Effector memory CD4-positive, alpha-beta T cell (primary cell): ENCODE measurements at regions not wholly inside any gene's neighbourhood (a gene's known extent, or its start where the extent isn't known, plus 50 kb on each side); places are given as distances from the start of the nearest gene placed in this dataset.
"Not testable (repeated sequence)": the region's sequence is repeated elsewhere in the genome, so short reads cannot be mapped to it uniquely, and the experiment has no call there.

Experiments used
- DNase-seq, 3 donors: peaks; one replicate each; pipeline ENCODE4 v3.0.0-alpha.2; 2020
- H3K27ac ChIP-seq: 2 replicates; pipeline ENCODE4 v1.7.0; 2013; ENCODE audit warnings: mild to moderate bottlenecking, low read length, moderate library complexity; ENCODE audit not compliant: insufficient read depth, poor library complexity, severe bottlenecking
- H3K27me3 ChIP-seq: replicated peaks from 2 replicates; pipeline ENCODE4 v1.7.0; 2013; ENCODE audit warnings: mild to moderate bottlenecking, low read length; ENCODE audit not compliant: insufficient read depth, control insufficient read depth, poor library complexity, severe bottlenecking
- H3K36me3 ChIP-seq: 2 replicates; pipeline ENCODE4 v1.7.0; 2013; ENCODE audit warnings: mild to moderate bottlenecking, low read length, moderate library complexity; ENCODE audit not compliant: control insufficient read depth, insufficient read depth
- H3K4me1 ChIP-seq: 2 replicates; pipeline ENCODE4 v1.7.0; 2013; ENCODE audit warnings: low read length, mild to moderate bottlenecking; ENCODE audit not compliant: control insufficient read depth, insufficient read depth, poor library complexity, severe bottlenecking
- H3K4me3 ChIP-seq: 2 replicates; pipeline ENCODE4 v1.7.0; 2013; ENCODE audit warnings: low read length, low read depth, mild to moderate bottlenecking; ENCODE audit not compliant: insufficient read depth, poor library complexity, severe bottlenecking
- H3K9me3 ChIP-seq: 2 replicates; pipeline ENCODE4 v1.7.0; 2013; ENCODE audit warnings: mild to moderate bottlenecking, low read length, moderate library complexity; ENCODE audit not compliant: control insufficient read depth

DNA sequence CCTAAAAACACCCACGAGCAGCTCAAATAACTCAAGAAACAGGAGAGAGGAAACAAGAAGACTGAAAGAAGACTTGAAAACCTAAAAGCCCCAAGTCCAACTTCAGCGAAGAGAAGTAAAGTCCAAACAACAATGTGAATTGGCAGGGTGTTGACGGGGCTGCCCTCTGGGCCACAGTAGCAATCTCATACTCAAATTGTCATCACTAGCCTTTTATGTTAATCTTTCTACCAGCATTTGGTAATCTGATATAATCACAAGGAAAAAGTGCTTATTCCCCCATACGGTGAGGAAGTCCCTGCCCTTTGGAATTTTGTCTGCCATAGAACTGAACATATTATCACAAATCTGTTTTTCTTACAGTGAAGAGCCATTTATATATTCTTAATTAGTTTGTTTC lies 51.5 kb upstream of the IFNE start:
- no peak for DNase-seq
- H3K36me3 ChIP-seq: no peaks in the 10 kb centered on the region

DNA sequence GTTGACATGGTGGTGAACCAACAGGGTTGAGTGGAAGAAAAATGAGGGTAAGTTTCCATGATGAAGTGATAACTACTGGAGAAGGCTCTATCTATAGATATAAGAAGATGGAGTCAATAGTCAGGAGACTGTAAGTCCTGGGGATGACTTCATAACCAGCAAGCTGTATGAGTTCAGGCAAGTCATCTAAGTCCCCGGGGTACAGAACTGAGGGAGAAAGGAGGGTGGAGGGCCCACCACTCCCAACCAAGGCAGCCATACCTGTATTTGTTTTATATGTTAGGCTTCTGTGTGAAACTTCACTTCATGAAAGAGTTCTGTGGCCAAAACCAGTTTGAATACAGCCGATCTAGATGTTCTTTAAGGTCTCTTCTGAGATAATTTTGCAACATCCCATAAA lies 53.3 kb upstream of the IFNE start:
- Histone ChIP-seq H3K4me1 (no peaks in the 10 kb centered on the region), H3K27ac (no peak overlapping the region), H3K36me3 (no peaks in the 10 kb centered on the region), H3K4me3 (no peak overlapping the region), H3K27me3 (no peaks in the 10 kb centered on the region), H3K9me3 (no peaks in the 10 kb centered on the region)
- no peak for DNase-seq

More for the DNA sequence above, 51.5 kb upstream of the IFNE start:
- H3K27ac ChIP-seq: no peak overlapping the region
- H3K4me1 ChIP-seq: no peaks in the 10 kb centered on the region
- H3K9me3 ChIP-seq: no peaks in the 10 kb centered on the region
- H3K4me3 ChIP-seq: no peak overlapping the region
- H3K27me3 ChIP-seq: no peaks in the 10 kb centered on the region

DNA sequence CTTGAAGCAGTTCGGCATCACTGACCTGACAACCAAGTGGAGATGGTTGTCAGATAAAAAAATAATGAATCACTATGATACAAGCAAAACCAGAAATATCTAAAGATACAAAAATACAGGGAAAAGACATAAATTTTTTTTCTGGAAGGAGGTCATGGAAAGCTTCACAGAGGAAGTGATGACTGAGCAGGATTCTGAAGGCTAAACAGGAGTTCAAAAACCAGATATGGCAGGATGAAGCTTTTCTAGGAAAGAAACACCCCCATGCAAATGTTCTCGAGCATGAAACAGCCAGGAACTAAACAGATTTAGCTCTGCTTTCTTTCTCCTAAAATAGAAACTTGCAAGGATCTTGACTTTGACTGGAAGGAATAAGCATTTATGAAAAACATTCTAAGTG lies 60.7 kb upstream of the IFNE start:
- H3K27ac ChIP-seq: no peak overlapping the region
- DNase-seq: no peak
- no peaks in the 10 kb centered on the region for H3K27me3 ChIP-seq
- no peak overlapping the region for H3K4me3 ChIP-seq
- no peaks in the 10 kb centered on the region for H3K9me3 ChIP-seq
- H3K4me1 ChIP-seq: no peaks in the 10 kb centered on the region
- H3K36me3 ChIP-seq: no peaks in the 10 kb centered on the region

DNA sequence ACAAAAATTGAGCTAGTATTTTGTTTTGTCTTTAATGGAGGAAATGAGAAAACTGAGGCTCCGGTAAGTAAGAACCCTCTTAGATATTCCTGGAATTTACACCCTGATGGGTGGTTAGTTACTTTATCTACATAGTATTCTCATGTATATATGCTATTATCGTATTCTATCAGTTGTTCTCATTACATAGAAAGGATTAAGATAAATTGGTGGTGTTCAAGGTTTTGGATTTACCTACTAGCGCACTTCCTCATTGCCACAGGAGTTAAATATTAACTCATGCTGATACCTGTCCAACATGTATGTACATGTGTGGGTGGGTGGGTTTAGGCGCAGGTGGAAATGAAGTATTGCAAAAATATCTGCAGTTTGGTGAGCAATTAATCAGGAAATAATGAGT lies 61.1 kb upstream of the IFNE start:
- no peaks in the 10 kb centered on the region for H3K4me1 ChIP-seq
- H3K9me3 ChIP-seq: no peaks in the 10 kb centered on the region
- DNase-seq: no peak
- no peak overlapping the region for H3K27ac ChIP-seq
- no peaks in the 10 kb centered on the region for H3K36me3 ChIP-seq
- no peaks in the 10 kb centered on the region for H3K27me3 ChIP-seq
- no peak overlapping the region for H3K4me3 ChIP-seq

DNA sequence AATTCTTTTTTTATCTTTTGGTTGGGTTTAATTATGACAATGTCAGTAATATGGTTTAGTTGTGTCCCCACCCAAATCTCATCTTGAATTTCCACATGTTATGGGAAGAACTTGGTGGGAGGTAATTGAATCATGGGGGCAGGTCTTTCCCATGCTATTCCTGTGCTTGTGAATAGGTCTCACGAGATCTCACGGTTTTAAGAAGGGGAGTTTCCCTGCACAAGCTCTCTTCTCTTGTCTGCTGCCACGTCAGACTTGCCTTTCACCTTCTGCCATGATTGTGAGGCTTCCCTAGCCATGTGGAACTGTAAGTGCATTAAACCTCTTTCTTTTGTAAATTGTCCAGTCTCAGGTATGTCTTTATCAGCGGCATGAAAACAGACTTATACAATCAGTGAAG lies 61.7 kb upstream of the IFNE start:
- not testable (repeated sequence) for H3K27me3 ChIP-seq, H3K36me3 ChIP-seq, DNase-seq, H3K27ac ChIP-seq, H3K4me3 ChIP-seq, H3K9me3 ChIP-seq, H3K4me1 ChIP-seq

DNA sequence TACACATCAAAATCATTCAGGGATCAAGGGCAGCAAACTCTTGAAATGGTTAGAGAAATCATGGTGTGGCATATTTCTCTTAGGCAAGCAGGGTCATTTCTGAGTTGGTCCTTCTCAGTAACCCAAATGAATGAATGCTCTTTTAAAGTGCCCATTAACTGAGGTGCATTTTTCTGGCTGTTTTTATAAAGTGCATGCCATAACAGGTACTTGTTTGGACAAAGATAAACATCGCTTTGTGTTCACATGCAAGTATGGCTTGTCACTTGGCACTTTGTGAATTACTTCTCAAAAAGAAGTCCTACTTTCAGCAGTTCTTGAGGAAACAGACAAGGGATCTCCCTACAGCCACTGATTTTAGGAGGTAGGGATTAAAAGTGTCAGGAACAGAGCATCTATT lies 64.8 kb upstream of the IFNE start:
- H3K4me1 ChIP-seq: no peaks in the 10 kb centered on the region
- H3K27ac ChIP-seq: no peak overlapping the region
- no peaks in the 10 kb centered on the region for H3K9me3 ChIP-seq
- H3K27me3 ChIP-seq: no peaks in the 10 kb centered on the region
- no peaks in the 10 kb centered on the region for H3K36me3 ChIP-seq
- H3K4me3 ChIP-seq: no peak overlapping the region
- no peak for DNase-seq

DNA sequence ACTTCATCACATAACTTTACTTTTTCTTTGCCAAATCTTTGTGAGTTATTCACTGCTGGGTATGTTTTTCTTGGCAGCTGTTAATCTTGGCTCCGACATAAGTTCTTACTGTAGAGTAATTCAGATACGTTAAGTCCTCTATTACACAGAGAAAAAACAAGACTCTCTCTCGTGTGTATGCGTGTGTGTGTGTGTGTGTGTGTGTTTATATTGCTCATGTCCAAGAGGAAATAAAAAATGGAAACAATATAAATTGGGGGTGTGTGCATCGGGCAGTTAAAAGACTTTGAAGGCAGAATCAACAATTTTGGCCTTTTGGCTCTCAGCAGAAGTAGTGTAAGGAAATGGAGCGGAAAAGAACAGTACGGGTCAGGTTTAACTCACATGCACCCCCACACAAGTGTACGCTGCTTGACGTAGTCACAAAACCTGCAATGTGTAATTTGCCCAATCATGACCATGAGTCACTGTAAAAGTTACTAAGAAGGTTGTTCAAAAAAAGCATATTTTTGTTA lies 67.2 kb upstream of the IFNE start:
- Histone ChIP-seq H3K27ac (no peak overlapping the region), H3K4me1 (no peaks in the 10 kb centered on the region), H3K36me3 (no peaks in the 10 kb centered on the region), H3K27me3 (peaks cover 3% of the 10 kb centered on the region), H3K4me3 (no peak overlapping the region), H3K9me3 (no peaks in the 10 kb centered on the region)
- DNase-seq: no peak

DNA sequence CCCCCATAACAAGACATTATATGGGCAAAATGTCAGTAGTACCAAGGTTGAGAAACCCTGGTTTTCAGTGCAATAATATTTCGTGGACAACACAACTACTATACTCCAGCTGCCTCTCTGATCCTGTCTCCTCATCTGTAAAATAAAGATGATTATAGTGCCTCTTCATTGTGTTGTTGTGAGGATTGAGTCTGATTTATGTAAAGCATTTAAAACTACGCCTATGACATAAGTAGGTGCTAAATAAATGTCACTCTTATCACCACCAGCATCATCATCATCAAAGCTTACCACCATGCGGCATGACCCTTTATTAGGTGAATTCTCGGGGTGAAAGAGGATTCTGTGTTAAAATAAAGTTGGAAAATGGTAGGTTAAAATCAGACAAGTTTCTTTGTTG lies 67.8 kb upstream of the IFNE start:
- H3K36me3 ChIP-seq: no peaks in the 10 kb centered on the region
- H3K4me3 ChIP-seq: no peak overlapping the region
- H3K9me3 ChIP-seq: no peaks in the 10 kb centered on the region
- H3K27me3 ChIP-seq: peaks cover 3% of the 10 kb centered on the region
- DNase-seq: no peak
- H3K27ac ChIP-seq: no peak overlapping the region
- H3K4me1 ChIP-seq: no peaks in the 10 kb centered on the region

DNA sequence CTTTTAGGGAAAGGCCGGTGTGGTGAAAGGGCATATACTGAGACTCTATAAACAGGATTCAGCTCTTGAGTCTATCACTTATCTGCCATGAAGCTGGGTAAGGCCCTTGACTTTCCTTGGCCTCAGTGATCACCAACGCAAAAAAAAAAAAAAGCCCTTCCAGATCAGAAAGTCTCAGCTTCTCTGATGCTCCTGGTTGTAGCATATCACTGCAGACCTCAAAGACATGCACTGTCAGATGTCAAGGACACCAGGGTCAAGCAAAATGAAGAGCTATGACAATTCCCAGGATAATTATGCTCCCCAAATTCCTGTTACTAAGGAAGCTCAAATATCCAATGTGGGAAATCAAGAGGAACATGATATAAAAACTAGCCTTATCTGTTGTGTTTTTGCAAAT lies 68.3 kb upstream of the IFNE start:
- H3K27me3 ChIP-seq: peaks cover 8% of the 10 kb centered on the region
- no peak overlapping the region for H3K4me3 ChIP-seq
- no peaks in the 10 kb centered on the region for H3K9me3 ChIP-seq
- DNase-seq: no peak
- H3K27ac ChIP-seq: no peak overlapping the region
- no peaks in the 10 kb centered on the region for H3K4me1 ChIP-seq
- H3K36me3 ChIP-seq: no peaks in the 10 kb centered on the region

DNA sequence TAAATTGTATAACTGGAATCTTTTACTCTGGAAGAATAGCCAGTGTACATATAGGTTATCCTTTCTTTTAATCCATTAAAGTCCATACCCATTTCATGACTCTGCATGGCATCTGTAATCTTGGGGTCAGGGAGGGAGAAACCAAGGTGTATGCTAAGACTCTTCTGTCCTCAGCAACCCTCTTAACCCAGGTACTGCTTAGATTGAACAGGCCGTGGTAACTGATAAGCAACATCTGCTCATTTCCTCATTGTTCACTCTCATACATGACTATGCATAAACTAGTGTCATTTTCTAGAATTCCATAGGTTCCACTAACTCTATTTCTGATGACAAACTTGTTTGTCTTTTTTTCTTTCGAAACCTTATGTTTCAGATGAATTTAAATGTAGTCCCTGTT lies 69.3 kb upstream of the IFNE start:
- peaks cover 16% of the 10 kb centered on the region for H3K27me3 ChIP-seq
- H3K9me3 ChIP-seq: no peaks in the 10 kb centered on the region
- no peak for DNase-seq
- no peak overlapping the region for H3K4me3 ChIP-seq
- H3K27ac ChIP-seq: no peak overlapping the region
- H3K4me1 ChIP-seq: no peaks in the 10 kb centered on the region
- H3K36me3 ChIP-seq: no peaks in the 10 kb centered on the region
